Esophagus muscularis mucosa (tissue), 4 donors: ENCODE measurements at regions not wholly inside any gene's neighbourhood (a gene's known extent, or its start where the extent isn't known, plus 50 kb on each side); places are given as distances from the start of the nearest gene placed in this dataset.

Experiments
- EP300 ChIP-seq: sonication (generic); formaldehyde crosslinking; IDR thresholded peaks from one replicate; pipeline ENCODE4 v1.6.1; 2017; ENCODE audit warnings: antibody characterized with exemption
- POLR2A ChIP-seq: fragments of 450-650 bp; IDR thresholded peaks from one replicate; pipeline ENCODE4 v1.6.1; 2017; ENCODE audit warnings: antibody characterized with exemption, moderate library complexity, mild to moderate bottlenecking, low read depth
- TF ChIP-seq, protein P1 (sequence below), 3 experiments: fragments of 200-600 bp in 2 of 3; fragments of 450-650 bp in 1 of 3; sonication (generic) in 2 of 3; IDR thresholded peaks; one replicate each; pipeline ENCODE4 v1.5.1; 2017 to 2019; ENCODE audit warnings: antibody characterized with exemption in 3 of 3, mild to moderate bottlenecking in 2 of 3, moderate library complexity in 1 of 3

DNA sequence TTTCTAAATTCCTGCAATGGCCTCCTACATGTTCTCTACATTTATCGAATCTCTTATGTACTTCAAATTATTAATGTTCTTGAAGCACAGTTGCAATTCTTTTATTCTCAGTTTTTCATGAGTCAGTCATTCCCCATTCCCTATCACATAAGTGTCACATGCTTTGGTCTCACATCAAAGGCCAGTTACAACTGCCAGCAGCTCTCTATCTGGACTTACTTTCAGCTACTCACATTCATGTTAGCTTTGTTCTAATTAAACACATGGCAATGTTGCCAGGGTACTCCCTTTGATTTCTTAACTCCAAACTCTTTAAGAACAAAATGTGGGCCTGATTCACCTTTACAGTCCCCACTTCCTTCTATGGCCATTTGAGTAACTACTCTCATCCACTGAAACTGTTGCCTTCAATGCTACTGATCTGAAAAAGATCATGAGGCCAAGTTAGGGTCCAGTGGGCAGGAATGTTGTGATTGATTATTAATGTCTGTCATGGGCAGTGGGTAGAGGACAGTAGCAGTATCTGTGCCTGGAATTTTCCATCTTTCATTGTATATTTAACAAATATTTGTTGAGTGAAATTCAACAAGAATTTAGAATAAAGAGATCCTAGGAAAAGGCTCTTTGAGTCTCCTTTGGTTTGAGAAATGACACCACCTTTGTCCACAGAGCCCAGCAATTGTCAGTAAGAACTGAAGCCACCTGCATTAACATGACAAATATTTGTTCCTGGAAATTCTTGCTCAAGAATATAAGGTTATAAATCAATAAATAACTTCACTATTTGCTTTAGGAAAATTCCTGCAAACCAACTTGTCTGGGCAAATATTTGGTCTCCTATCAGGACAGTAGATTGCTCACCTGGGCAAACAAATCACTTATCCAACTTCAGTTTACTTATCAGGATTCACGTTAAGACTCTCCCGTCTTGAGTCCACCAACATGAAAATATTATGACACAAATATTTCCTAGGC lies 153.6 kb upstream of the SAMSN1 start:
- TF ChIP-seq, protein P1, sequence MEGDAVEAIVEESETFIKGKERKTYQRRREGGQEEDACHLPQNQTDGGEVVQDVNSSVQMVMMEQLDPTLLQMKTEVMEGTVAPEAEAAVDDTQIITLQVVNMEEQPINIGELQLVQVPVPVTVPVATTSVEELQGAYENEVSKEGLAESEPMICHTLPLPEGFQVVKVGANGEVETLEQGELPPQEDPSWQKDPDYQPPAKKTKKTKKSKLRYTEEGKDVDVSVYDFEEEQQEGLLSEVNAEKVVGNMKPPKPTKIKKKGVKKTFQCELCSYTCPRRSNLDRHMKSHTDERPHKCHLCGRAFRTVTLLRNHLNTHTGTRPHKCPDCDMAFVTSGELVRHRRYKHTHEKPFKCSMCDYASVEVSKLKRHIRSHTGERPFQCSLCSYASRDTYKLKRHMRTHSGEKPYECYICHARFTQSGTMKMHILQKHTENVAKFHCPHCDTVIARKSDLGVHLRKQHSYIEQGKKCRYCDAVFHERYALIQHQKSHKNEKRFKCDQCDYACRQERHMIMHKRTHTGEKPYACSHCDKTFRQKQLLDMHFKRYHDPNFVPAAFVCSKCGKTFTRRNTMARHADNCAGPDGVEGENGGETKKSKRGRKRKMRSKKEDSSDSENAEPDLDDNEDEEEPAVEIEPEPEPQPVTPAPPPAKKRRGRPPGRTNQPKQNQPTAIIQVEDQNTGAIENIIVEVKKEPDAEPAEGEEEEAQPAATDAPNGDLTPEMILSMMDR (IDR thresholded peaks at IDR 0.05): no peak
- TF ChIP-seq EP300 (no peak), POLR2A (no peak)
